Prostate gland (tissue), 2 donors: ENCODE measurements at regions not wholly inside any gene's neighbourhood (a gene's known extent, or its start where the extent isn't known, plus 50 kb on each side); places are given as distances from the start of the nearest gene placed in this dataset.

Experiments used
- DNase-seq: peaks from one replicate; pipeline ENCODE4 v3.0.0-alpha.2; 2019; ENCODE audit warnings: low spot score
- H3K27ac ChIP-seq, 2 donors: fragments of 200-600 bp; sonication (generic); 2 replicates each; pipeline ENCODE4 v1.5.1; 2017 to 2019
- H3K27me3 ChIP-seq: fragments of 200-600 bp; sonication (generic); replicated peaks from 2 replicates; pipeline ENCODE4 v1.5.1; 2019; ENCODE audit not compliant: insufficient read depth
- H3K36me3 ChIP-seq, 2 donors: fragments of 200-600 bp; sonication (generic); 1 replicate in 1 of 2; 2 replicates in 1 of 2; pipeline versions ENCODE4 v1.5.1 to v1.8.1; 2017 to 2019
- H3K4me1 ChIP-seq: fragments of 200-600 bp; sonication (generic); replicated peaks from 2 replicates; pipeline ENCODE4 v1.5.1; 2019
- H3K4me3 ChIP-seq, 2 donors: fragments of 200-600 bp; sonication (generic); 2 replicates each; pipeline ENCODE4 v1.5.1; 2017 to 2019
- H3K9me3 ChIP-seq: fragments of 200-600 bp; sonication (generic); 2 replicates; pipeline ENCODE4 v1.5.1; 2017
- CTCF ChIP-seq, 4 experiments: fragments of 200-600 bp in 2 of 4; fragments of 450-650 bp in 2 of 4; sonication (generic) in 2 of 4; IDR thresholded peaks; 1 replicate in 3 of 4; 2 replicates in 1 of 4; pipeline ENCODE4 v1.5.1; 2016 to 2019; ENCODE audit warnings: antibody characterized with exemption in 4 of 4, mild to moderate bottlenecking in 2 of 4, moderate library complexity in 2 of 4
- POLR2A ChIP-seq: fragments of 450-650 bp; IDR thresholded peaks from one replicate; pipeline ENCODE4 v1.6.1; 2016; ENCODE audit warnings: antibody characterized with exemption, mild to moderate bottlenecking
- POLR2AphosphoS5 ChIP-seq: sonication (generic); formaldehyde crosslinking; IDR thresholded peaks from one replicate; pipeline ENCODE4 v1.6.1; 2017; ENCODE audit warnings: antibody characterized with exemption
- WGBS: methylation state at CpG from one replicate; pipeline ENCODE4 v1.1.5; 2018; 5-methylcytosine and 5-hydroxymethylcytosine counted together
- intact Hi-C: fragments of 100-400 bp; cut with DNase I; formaldehyde crosslinking; loops from one replicate; pipeline ENCODE4 v1.14.2; 2022

- no peak for DNase-seq
- Histone ChIP-seq H3K9me3 (no peaks in the 10 kb centered on the region), H3K27ac (no peak overlapping the region), H3K4me3 (no peak overlapping the region), H3K27me3 (no peaks in the 10 kb centered on the region), H3K4me1 (no peaks in the 10 kb centered on the region), H3K36me3 (no peaks in the 10 kb centered on the region)
- intact Hi-C loops: no loop called here
- TF ChIP-seq POLR2A (no peak), CTCF (IDR thresholded peaks at IDR 0.05) (no peak), POLR2AphosphoS5 (no peak)
Observed at GRCh38 chr2:51170273-51170672, 138.3 kb upstream of the NRXN1 start.

- no peaks in the 10 kb centered on the region for H3K4me1 ChIP-seq
- H3K4me3 ChIP-seq: no peak overlapping the region
- DNase-seq: no peak
- no peaks in the 10 kb centered on the region for H3K9me3 ChIP-seq
- intact Hi-C loops: no loop called here
- WGBS: 63% methylated on average over 6 of the region's 6 CpGs
- H3K36me3 ChIP-seq: no peaks in the 10 kb centered on the region
- no peaks in the 10 kb centered on the region for H3K27me3 ChIP-seq
- TF ChIP-seq POLR2A (no peak), POLR2AphosphoS5 (no peak)
- no peak overlapping the region for H3K27ac ChIP-seq
Observed at GRCh38 chr2:51165534-51166260, 133.8 kb upstream of the NRXN1 start.

- no peak for DNase-seq
- Histone ChIP-seq H3K27me3 (no peaks in the 10 kb centered on the region), H3K4me3 (no peak overlapping the region), H3K4me1 (no peaks in the 10 kb centered on the region), H3K9me3 (no peaks in the 10 kb centered on the region), H3K36me3 (no peaks in the 10 kb centered on the region), H3K27ac (no peak overlapping the region)
- 44% methylated on average over 1 of the region's 1 CpG for whole genome bisulfite sequencing
- no peak for TF ChIP-seq POLR2AphosphoS5
- no peak for TF ChIP-seq CTCF (IDR thresholded peaks at IDR 0.05)
- TF ChIP-seq POLR2A: no peak
- intact Hi-C loops: no loop called here
Observed at GRCh38 chr2:51158251-51158650, 126.3 kb upstream of the NRXN1 start.

- H3K4me1 ChIP-seq: no peaks in the 10 kb centered on the region
- H3K36me3 ChIP-seq: no peaks in the 10 kb centered on the region
- no peak for DNase-seq
- intact Hi-C loops: no loop called here
- no peak for TF ChIP-seq CTCF (IDR thresholded peaks at IDR 0.05)
- TF ChIP-seq POLR2A: no peak
- no peak for TF ChIP-seq POLR2AphosphoS5
- H3K9me3 ChIP-seq: no peaks in the 10 kb centered on the region
- no peak overlapping the region for H3K4me3 ChIP-seq
- no peak overlapping the region for H3K27ac ChIP-seq
- no peaks in the 10 kb centered on the region for H3K27me3 ChIP-seq
Observed at GRCh38 chr2:51153236-51153635, 121.3 kb upstream of the NRXN1 start.

GRCh38 chr2:51151490-51152140 lies 119.7 kb upstream of the NRXN1 start:
- WGBS: 96% methylated on average over 18 of the region's 30 CpGs
- H3K4me1 ChIP-seq: no peaks in the 10 kb centered on the region
- DNase-seq: no peak
- H3K4me3 ChIP-seq: no peak overlapping the region
- TF ChIP-seq POLR2AphosphoS5 (no peak), CTCF (IDR thresholded peaks at IDR 0.05) (no peak), POLR2A (no peak)
- no peaks in the 10 kb centered on the region for H3K27me3 ChIP-seq
- intact Hi-C loops: no loop called here
- H3K27ac ChIP-seq: no peak overlapping the region
- no peaks in the 10 kb centered on the region for H3K9me3 ChIP-seq
- no peaks in the 10 kb centered on the region for H3K36me3 ChIP-seq
